Duodenal mucosa (tissue), 2 donors: ENCODE measurements at regions not wholly inside any gene's neighbourhood (a gene's known extent, or its start where the extent isn't known, plus 50 kb on each side); places are given as distances from the start of the nearest gene placed in this dataset.

Source experiments
- H3K27ac ChIP-seq: one replicate; pipeline ENCODE4 v1.7.0; 2013; ENCODE audit warnings: low read depth, low read length
- H3K27me3 ChIP-seq, 2 donors: one replicate each; pipeline ENCODE4 v1.7.0; 2013; ENCODE audit warnings: low read length in 2 of 2, control low read depth in 1 of 2; ENCODE audit not compliant: insufficient read depth in 2 of 2, control insufficient read depth in 1 of 2
- H3K36me3 ChIP-seq, 2 donors: one replicate each; pipeline ENCODE4 v1.7.0; 2013; ENCODE audit warnings: low read length in 2 of 2, control low read depth in 1 of 2; ENCODE audit not compliant: insufficient read depth in 2 of 2, control insufficient read depth in 1 of 2
- H3K4me1 ChIP-seq, 2 donors: one replicate each; pipeline ENCODE4 v1.7.0; 2013; ENCODE audit warnings: low read length in 2 of 2, control low read depth in 1 of 2; ENCODE audit not compliant: insufficient read depth in 2 of 2, control insufficient read depth in 1 of 2
- H3K4me3 ChIP-seq, 2 donors: one replicate each; pipeline ENCODE4 v1.7.0; 2013; ENCODE audit warnings: low read length in 2 of 2, low read depth in 1 of 2
- H3K9ac ChIP-seq, 2 donors: one replicate each; pipeline ENCODE4 v1.7.0; 2013; ENCODE audit warnings: low read length in 2 of 2, low read depth in 1 of 2
- H3K9me3 ChIP-seq, 2 donors: one replicate each; pipeline ENCODE4 v1.7.0; 2013; ENCODE audit warnings: low read length in 2 of 2, control low read depth in 1 of 2; ENCODE audit not compliant: control insufficient read depth in 1 of 2

DNA sequence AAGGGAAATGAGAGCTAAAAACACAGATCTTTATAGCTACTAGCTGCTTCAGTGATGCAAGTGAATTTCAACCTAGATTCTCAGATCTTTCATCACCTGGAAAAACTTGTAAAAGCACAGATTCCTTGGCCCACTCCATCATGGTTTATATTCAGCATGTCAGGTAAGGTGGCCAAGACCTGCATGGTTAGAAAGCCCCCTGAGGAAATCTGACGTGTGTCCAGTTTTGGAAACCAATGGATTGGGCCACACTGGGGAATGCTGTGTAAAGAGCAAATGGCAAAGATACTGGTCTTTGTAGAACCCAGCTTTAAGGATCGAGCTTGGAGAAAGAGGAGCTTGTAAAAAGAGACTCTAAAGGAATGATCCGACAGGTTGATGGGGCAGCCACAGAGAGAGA, 397.0 kb upstream of the ARRDC4 start:
- Histone ChIP-seq H3K9ac (no peak overlapping the region), H3K4me3 (no peak overlapping the region), H3K4me1 (no peaks in the 10 kb centered on the region), H3K9me3 (no peaks in the 10 kb centered on the region), H3K36me3 (no peaks in the 10 kb centered on the region), H3K27ac (no peak overlapping the region), H3K27me3 (no peaks in the 10 kb centered on the region)

DNA sequence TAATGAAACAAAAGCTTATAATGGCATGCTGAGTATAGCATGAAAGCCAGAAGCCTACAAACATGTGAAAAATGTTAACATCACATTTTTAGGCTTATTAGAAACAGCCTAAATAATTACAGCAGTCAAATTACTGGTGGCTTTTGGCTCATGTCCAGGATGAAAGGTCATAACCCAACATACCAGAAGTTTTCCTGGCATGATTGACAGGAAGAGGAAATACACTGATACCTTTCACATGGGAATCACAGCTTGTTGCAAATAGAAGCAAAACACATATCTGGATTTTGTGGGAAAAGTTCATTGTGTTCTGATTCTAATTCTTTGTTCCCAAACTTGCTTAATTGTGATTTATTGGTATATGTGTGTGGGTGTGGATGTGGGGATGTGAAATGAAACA, 393.5 kb upstream of the ARRDC4 start:
- Histone ChIP-seq H3K27me3 (no peaks in the 10 kb centered on the region), H3K4me1 (no peaks in the 10 kb centered on the region), H3K9ac (no peak overlapping the region), H3K9me3 (peaks cover 0 to 2% of the 10 kb centered on the region in 2 donors), H3K27ac (no peak overlapping the region), H3K36me3 (no peaks in the 10 kb centered on the region), H3K4me3 (no peak overlapping the region)

DNA sequence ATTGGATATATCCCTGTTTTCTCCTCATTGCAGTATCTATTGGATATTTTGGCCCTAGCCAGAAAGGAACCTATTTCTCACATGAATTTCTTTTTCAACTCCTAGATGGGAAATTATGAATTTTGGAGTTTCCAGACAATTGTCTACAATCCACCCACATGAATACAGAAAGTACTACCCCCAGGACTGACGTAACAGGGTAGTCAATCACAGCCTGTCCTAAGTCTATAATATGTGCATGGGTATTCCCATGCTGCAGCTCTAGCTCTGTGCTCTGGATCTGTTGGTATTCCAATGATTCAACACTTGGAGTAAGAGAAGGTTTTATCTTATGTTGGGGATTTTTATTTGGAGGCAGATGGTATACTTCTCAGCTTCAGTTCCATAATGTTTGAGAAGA, 393.1 kb upstream of the ARRDC4 start:
- no peak overlapping the region for H3K4me3 ChIP-seq
- no peaks in the 10 kb centered on the region for H3K36me3 ChIP-seq
- peaks cover 0 to 2% of the 10 kb centered on the region in 2 donors for H3K9me3 ChIP-seq
- no peaks in the 10 kb centered on the region for H3K27me3 ChIP-seq
- H3K27ac ChIP-seq: no peak overlapping the region
- no peak overlapping the region for H3K9ac ChIP-seq
- no peaks in the 10 kb centered on the region for H3K4me1 ChIP-seq

DNA sequence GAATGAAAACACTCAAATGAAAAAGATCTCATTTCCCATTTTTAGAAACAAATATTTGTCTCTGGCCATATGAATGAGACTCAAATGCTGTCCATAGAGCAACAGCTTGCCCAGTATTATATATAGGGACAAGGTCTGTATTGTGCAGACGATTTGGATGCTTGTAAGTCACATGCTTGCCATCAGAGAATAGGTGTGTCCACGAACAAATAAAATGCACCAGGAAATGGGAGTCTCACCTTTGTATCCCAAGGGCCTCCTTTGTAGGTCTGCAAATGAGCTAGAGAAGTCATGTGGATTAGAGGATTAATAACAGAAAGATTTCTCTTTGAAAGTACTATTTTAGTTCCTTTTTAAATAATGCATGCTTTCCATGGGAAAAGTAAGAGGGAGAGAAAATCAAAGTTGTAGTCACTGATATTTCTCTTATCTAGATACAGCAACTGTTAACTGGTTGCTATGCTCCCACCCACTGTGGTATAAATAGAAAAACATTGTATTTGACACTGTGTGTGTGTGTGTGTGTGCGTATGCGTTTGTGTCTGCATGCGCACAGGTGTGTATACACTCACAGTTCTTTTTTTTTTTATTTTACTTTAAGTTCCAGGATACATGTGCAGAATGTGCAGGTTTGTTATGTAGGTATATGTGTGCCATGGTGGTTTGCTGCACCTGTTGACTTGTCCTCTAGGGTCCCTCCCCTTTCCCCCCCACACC, 383.4 kb upstream of the ARRDC4 start:
- Histone ChIP-seq H3K4me1 (no peaks in the 10 kb centered on the region), H3K9me3 (no peaks in the 10 kb centered on the region), H3K36me3 (no peaks in the 10 kb centered on the region), H3K4me3 (no peak overlapping the region), H3K27me3 (no peaks in the 10 kb centered on the region), H3K27ac (no peak overlapping the region), H3K9ac (no peak overlapping the region)

DNA sequence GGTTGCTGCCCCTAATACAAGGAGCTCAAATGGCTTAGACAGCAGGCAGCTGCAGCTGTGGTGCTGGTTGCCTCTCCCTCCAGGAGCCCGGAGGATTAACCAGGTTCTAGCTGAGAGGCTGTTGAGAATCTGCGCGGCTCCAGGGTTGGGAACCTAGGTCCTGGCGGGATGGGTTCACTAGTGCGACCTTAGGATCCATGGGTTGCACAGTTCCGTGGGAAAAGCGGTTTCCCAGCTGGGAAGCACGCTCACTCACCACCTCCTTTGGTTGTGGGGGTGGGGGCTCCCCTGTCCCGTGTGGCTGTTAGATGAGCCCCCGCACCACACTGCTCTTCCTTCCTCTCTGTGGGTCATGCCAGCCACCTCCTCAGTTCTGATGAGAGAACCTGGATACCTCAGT, 375.1 kb upstream of the ARRDC4 start:
- no peaks in the 10 kb centered on the region for H3K9me3 ChIP-seq
- H3K27ac ChIP-seq: no peak overlapping the region
- no peak overlapping the region for H3K4me3 ChIP-seq
- H3K36me3 ChIP-seq: no peaks in the 10 kb centered on the region
- H3K27me3 ChIP-seq: no peaks in the 10 kb centered on the region
- no peaks in the 10 kb centered on the region for H3K4me1 ChIP-seq
- H3K9ac ChIP-seq: no peak overlapping the region

DNA sequence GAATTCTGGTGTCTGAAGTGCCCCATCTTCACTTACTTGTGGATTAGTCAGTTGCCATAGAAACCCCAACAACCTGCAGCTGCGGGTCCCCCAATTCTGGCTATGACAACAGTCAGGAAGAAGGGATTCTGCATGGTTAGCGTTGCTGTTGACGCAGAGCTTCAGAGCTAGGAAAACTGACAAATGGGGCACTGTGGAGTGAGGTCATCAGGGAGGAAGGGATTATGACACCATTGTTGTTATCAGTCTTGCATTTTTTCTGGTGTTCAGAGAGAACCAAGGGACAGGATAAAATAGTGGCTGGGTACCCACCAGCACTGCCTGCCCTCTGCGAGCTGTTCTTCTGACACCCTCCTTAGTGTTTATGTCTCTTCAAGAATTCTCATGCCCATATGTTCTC, 367.7 kb upstream of the ARRDC4 start:
- Histone ChIP-seq H3K9ac (no peak overlapping the region), H3K27me3 (no peaks in the 10 kb centered on the region), H3K27ac (no peak overlapping the region), H3K36me3 (no peaks in the 10 kb centered on the region), H3K4me3 (no peak overlapping the region), H3K9me3 (no peaks in the 10 kb centered on the region), H3K4me1 (no peaks in the 10 kb centered on the region)

DNA sequence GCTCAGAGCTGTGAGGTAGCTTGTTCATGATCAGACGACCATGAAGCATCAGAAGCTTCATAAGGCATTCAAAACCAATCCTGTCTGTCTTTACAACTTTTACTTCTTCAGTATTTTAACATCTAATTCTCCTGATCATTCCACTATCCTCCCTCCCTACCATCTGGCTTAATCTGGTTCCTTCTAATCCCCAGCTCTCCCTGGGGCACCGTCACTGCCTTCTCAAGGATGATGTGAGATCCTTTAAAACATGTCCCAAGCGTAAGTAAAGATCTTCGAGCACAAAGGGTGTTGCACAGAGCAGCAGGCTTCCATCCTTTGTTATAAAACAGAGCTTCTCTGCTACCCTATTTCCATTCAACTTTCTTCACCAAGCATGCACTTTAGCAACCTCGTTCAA, 362.7 kb upstream of the ARRDC4 start:
- Histone ChIP-seq H3K4me1 (no peaks in the 10 kb centered on the region), H3K27me3 (no peaks in the 10 kb centered on the region)

DNA sequence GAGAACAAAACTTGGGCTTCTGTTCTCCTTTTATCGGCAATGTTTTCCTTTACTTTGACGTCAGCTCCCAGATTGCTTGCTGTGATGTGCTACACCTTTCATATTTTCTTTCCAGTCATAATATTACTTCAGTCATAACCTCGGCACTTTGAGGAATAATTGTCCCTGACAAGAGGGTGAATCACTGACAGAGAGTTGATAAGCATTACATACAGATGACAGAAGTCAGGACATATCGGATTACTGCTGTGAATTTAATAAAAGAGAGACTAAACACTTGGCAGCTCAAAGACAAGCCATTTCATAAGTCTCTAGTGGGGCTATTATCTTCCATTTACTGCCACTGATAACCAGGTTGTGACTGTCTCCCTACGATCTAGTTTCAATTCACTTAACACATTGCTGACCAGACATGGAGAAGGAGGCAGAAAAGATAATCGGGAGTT, 362.1 kb upstream of the ARRDC4 start:
- Histone ChIP-seq H3K27me3 (no peaks in the 10 kb centered on the region), H3K27ac (no peak overlapping the region), H3K9ac (no peak overlapping the region), H3K4me3 (no peak overlapping the region), H3K4me1 (no peaks in the 10 kb centered on the region), H3K36me3 (no peaks in the 10 kb centered on the region), H3K9me3 (no peaks in the 10 kb centered on the region)

More for the DNA sequence above, 362.7 kb upstream of the ARRDC4 start:
- H3K4me3 ChIP-seq: no peak overlapping the region
- no peaks in the 10 kb centered on the region for H3K36me3 ChIP-seq
- H3K27ac ChIP-seq: no peak overlapping the region
- no peak overlapping the region for H3K9ac ChIP-seq
- no peaks in the 10 kb centered on the region for H3K9me3 ChIP-seq

DNA sequence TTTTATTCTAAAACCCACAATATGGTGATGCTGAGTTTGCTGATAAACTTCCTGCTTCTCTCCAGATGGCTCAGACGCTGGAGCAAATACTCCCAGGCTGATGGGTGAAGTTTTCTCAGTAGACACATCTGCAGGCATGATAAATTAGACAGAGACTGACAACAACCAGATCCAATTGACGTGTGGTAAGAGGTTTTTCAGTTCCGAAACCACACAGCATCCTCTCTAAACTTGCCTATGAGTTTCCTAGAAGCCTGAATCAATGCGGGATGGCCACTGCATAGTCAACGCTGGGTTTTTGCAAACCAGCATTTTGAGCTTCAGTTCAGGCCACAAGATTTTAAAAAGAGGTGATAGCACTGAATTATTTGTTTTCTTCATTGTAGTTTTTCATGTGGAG, 360.3 kb upstream of the ARRDC4 start:
- Histone ChIP-seq H3K4me3 (no peak overlapping the region), H3K36me3 (no peaks in the 10 kb centered on the region), H3K27me3 (no peaks in the 10 kb centered on the region), H3K4me1 (no peaks in the 10 kb centered on the region), H3K9me3 (no peaks in the 10 kb centered on the region), H3K9ac (no peak overlapping the region), H3K27ac (no peak overlapping the region)

DNA sequence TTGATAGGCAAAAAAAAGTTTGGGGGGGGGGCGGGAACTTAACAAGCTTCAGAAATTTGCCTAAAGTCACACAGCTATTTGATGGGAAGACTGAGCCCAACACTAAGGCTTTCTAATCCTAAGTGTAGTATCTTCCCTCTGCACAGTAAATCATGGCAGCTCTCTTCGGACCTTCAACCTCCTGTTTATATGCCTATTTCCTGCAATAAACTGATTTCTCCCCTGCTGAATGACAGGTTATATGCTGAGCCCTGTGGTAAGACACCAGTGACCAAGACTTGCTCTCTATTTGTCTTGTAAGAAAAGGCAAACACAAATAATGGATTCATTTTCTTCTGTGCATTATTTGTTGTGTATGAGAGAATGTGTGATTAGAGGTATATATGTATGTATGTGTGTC, 355.8 kb upstream of the ARRDC4 start:
- no peaks in the 10 kb centered on the region for H3K4me1 ChIP-seq
- no peak overlapping the region for H3K27ac ChIP-seq
- H3K27me3 ChIP-seq: no peaks in the 10 kb centered on the region
- no peak overlapping the region for H3K9ac ChIP-seq
- no peaks in the 10 kb centered on the region for H3K36me3 ChIP-seq
- no peak overlapping the region for H3K4me3 ChIP-seq
- peaks cover 0 to 4% of the 10 kb centered on the region in 2 donors for H3K9me3 ChIP-seq
